Activated CD8-positive, alpha-beta T cell treated with anti-CD3 and anti-CD28 coated beads, Interleukin-2, amount 10 ng/mL, durations not matched to agents 7 days and 5 days (primary cell): ENCODE measurements at regions not wholly inside any gene's neighbourhood (a gene's known extent, or its start where the extent isn't known, plus 50 kb on each side); places are given as distances from the start of the nearest gene placed in this dataset.
"Not testable (repeated sequence)": the region's sequence is repeated elsewhere in the genome, so short reads cannot be mapped to it uniquely, and the experiment has no call there.

Source experiments
- ATAC-seq: fragments of 150-1000 bp; cut with Tn5 transposase; one replicate; pipeline ENCODE4 v1.10.0; 2021; ENCODE audit warnings: moderate library complexity
- CTCF ChIA-PET: fragments of 350-600 bp; sonication (Branson Sonifier 250); formaldehyde crosslinking; loops from one replicate; lab custom pipeline; 2021; ENCODE audit warnings: antibody characterized with exemption; lab: Charles Lee
- POLR2A ChIA-PET: fragments of 350-600 bp; sonication (Branson Sonifier 250); formaldehyde crosslinking; loops from one replicate; lab custom pipeline; 2021; ENCODE audit warnings: antibody characterized with exemption; lab: Charles Lee
- DNase-seq: peaks from one replicate; pipeline ENCODE4 v3.0.0-alpha.2; 2020
- H3K27ac Mint-ChIP-seq: one replicate; pipeline ENCODE4 v1.8.0; 2021; ENCODE audit warnings: mild to moderate bottlenecking, mixed read lengths
- H3K27me3 Mint-ChIP-seq: one replicate; pipeline ENCODE4 v1.8.0; 2021; ENCODE audit warnings: low read depth, mixed read lengths
- H3K36me3 Mint-ChIP-seq: one replicate; pipeline ENCODE4 v1.8.0; 2021; ENCODE audit warnings: low read depth, mixed read lengths
- H3K4me1 Mint-ChIP-seq: one replicate; pipeline ENCODE4 v1.8.0; 2021; ENCODE audit warnings: low read depth, mixed read lengths
- H3K4me3 Mint-ChIP-seq: one replicate; pipeline ENCODE4 v1.8.0; 2021; ENCODE audit warnings: mild to moderate bottlenecking, mixed read lengths
- H3K9me3 Mint-ChIP-seq: one replicate; pipeline ENCODE4 v1.8.0; 2022; ENCODE audit warnings: mixed read lengths; ENCODE audit not compliant: insufficient read depth

DNA sequence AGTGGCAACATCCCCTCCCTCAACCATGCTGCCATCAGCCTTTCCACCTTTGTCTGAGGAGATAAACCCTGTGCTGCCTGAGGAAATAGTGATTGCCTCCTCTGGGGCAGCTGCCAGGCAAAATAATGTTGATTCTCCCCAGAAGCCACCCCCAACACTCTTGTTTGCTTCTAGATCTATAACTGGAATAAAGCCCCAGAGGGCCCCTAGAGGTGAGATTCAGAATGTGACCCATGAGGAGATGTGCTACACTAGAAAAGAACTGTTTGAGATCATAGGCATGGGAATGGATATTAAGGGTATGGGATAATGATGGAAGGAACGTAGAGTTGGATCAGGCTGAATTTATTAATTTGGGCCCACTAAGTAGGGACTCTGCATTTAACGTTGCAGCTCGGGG is 116.3 kb upstream of the RMP24 start:
- ChIA-PET POLR2A (interaction anchor here (0.6 kb wide), 1 partner anchor 48 kb away, joined by 3 read pairs; no protein-coding TSS in a partner anchor), CTCF (no interaction called here)
- peaks cover 4% of the 10 kb centered on the region for H3K27me3 Mint-ChIP-seq
- H3K36me3 Mint-ChIP-seq: no peaks in the 10 kb centered on the region
- H3K27ac Mint-ChIP-seq: no peak overlapping the region
- no peak for ATAC-seq
- no peaks in the 10 kb centered on the region for H3K9me3 Mint-ChIP-seq
- DNase-seq: no peak
- H3K4me1 Mint-ChIP-seq: no peaks in the 10 kb centered on the region
- H3K4me3 Mint-ChIP-seq: no peak overlapping the region

DNA sequence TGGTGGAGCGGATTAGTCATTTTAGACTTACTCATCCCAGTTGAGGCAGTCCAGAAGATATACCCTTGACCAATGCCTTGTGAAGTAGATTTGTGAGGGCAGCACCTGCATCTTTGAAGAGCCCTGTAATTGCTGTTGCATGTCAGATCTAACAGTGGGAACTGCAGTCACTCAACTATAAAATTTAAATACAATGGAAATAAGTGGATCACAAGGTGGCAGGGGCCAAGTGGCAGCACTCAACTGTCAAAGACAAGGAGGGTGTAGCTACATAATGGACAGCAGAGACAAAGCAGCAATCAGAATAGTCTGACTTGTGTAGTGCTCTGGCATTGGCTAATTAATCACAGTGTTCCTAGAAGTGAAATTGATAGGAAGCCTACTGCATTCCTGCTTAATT is 115.8 kb upstream of the RMP24 start:
- CTCF ChIA-PET, H3K4me3 Mint-ChIP-seq: not testable (repeated sequence)

DNA sequence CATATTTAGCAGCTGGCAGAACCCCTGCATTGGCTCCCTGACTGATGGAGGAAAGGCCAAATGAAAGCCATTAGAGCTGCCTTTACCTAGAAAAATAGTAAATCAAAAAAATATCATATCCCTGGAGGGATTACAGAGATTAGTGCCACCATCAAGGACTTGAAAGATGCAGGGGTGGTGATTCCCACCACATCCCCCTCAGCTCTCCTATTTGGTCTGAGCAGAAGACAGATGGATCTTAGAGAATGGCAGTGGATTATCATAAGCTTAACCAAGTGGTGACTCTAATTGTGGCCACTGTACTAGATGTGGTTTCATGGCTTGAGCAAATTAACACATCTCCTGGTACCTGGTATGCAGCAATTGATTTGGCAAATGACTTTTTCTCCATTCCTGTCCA is 114.9 kb upstream of the RMP24 start:
- H3K36me3 Mint-ChIP-seq, H3K27ac Mint-ChIP-seq, H3K27me3 Mint-ChIP-seq, ATAC-seq, POLR2A ChIA-PET, DNase-seq, H3K9me3 Mint-ChIP-seq, H3K4me3 Mint-ChIP-seq, CTCF ChIA-PET, H3K4me1 Mint-ChIP-seq: not testable (repeated sequence)

More for the DNA sequence above, 115.8 kb upstream of the RMP24 start:
- H3K27me3 Mint-ChIP-seq, H3K4me1 Mint-ChIP-seq, H3K27ac Mint-ChIP-seq, POLR2A ChIA-PET, ATAC-seq, H3K36me3 Mint-ChIP-seq, H3K9me3 Mint-ChIP-seq, DNase-seq: not testable (repeated sequence)

DNA sequence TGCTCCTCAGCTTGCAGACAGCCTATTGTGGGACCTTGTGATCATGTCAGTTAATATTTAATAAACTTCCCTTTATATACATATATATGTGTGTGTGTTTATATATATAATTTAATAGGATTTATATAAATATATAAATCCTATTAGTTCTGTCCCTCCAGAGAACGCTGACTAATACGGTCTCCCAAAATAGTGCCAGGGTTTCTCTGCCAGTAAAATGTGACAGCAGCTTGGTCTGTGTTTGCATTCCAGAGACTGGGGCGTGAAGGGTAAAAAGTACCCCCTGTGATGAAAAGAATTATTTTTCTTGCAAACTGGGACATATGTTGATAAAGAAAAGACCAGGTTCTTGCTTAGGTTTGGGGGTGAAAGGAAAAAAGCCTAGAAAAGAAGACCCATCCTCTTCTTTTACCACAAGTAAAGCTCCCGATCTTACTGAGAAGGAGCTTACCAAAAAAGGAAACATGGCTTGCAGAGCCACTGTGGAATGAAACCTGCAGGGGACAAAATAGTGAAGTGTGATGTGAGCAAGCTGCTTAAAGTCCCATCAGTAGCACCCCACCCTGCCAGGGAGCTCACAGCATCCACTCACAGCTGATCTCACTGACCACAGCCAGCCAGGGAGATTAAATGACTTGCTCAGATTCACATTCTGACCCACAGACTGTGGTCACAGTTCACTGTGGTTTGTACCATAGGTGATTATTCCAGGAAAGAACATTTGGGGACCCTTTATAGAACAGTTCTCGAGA is 110.9 kb upstream of the RMP24 start:
- H3K27ac Mint-ChIP-seq: no peak overlapping the region
- H3K4me3 Mint-ChIP-seq: no peak overlapping the region
- H3K27me3 Mint-ChIP-seq: peaks cover 2% of the 10 kb centered on the region
- no peak for DNase-seq
- H3K4me1 Mint-ChIP-seq: peaks cover 4% of the 10 kb centered on the region
- POLR2A ChIA-PET: no interaction called here
- no peak for ATAC-seq
- H3K36me3 Mint-ChIP-seq: no peaks in the 10 kb centered on the region
- H3K9me3 Mint-ChIP-seq: no peaks in the 10 kb centered on the region
- CTCF ChIA-PET: no interaction called here

GRCh38 chr18:35862119-35862640 is 110.3 kb upstream of the RMP24 start:
- H3K27ac Mint-ChIP-seq: no peak overlapping the region
- no peak overlapping the region for H3K4me3 Mint-ChIP-seq
- H3K4me1 Mint-ChIP-seq: peaks cover 4% of the 10 kb centered on the region
- DNase-seq (no peak), ATAC-seq (no peak)
- peaks cover 2% of the 10 kb centered on the region for H3K27me3 Mint-ChIP-seq
- ChIA-PET CTCF (no interaction called here), POLR2A (no interaction called here)
- H3K36me3 Mint-ChIP-seq: no peaks in the 10 kb centered on the region
- H3K9me3 Mint-ChIP-seq: no peaks in the 10 kb centered on the region

GRCh38 chr18:35864916-35865315 is 107.6 kb upstream of the RMP24 start:
- H3K36me3 Mint-ChIP-seq: no peaks in the 10 kb centered on the region
- H3K9me3 Mint-ChIP-seq: no peaks in the 10 kb centered on the region
- ATAC-seq (no peak), DNase-seq (no peak)
- ChIA-PET POLR2A (no interaction called here), CTCF (no interaction called here)
- H3K27me3 Mint-ChIP-seq: peaks cover 2% of the 10 kb centered on the region
- H3K4me1 Mint-ChIP-seq: peaks cover 4% of the 10 kb centered on the region
- no peak overlapping the region for H3K4me3 Mint-ChIP-seq
- no peak overlapping the region for H3K27ac Mint-ChIP-seq

DNA sequence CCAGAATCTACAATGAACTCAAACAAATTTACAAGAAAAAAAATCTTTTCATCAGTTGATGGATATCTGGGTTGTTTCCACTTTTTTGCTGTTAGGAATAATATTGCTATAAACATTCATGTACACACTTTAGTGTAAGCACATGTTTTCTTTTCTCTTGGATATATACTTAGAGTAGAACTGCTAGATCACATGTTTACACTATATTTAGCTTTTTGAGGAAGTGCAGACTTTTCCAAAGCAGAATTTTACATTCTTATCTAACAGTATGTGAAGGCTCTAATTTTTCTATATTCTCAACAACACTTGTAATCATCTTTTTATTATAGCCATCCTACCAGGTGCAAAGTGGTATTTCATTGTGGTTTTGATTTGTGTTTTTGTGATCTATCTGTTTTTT is 103.6 kb upstream of the RMP24 start:
- Mint-ChIP-seq H3K4me3 (no peak overlapping the region), H3K36me3 (no peaks in the 10 kb centered on the region), H3K27me3 (peaks cover 4% of the 10 kb centered on the region), H3K27ac (no peak overlapping the region), H3K9me3 (no peaks in the 10 kb centered on the region), H3K4me1 (no peaks in the 10 kb centered on the region)
- no peak for ATAC-seq
- CTCF ChIA-PET: no interaction called here
- DNase-seq: no peak
- POLR2A ChIA-PET: no interaction called here

DNA sequence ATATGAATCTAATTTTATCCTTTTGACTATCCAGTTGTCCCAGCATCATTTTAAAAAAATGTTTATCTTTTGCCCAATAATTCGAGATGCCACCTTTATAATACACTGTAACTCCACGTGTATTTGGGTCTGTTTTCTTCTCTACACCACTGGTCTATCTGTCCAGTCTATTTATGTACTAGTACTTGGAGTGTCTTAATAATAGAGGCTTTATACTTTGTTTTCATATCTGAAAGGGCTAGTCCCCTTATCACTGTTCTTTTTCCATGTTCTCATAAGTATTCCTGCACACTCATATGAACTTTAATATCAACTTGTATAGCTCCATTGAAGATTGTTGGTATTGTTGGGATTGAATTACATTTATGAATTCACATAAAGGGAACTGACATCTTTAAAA is 101.1 kb upstream of the RMP24 start:
- Mint-ChIP-seq H3K4me3 (no peak overlapping the region), H3K27me3 (peaks cover 4% of the 10 kb centered on the region), H3K36me3 (no peaks in the 10 kb centered on the region), H3K9me3 (no peaks in the 10 kb centered on the region), H3K4me1 (no peaks in the 10 kb centered on the region), H3K27ac (no peak overlapping the region)
- DNase-seq: no peak
- POLR2A ChIA-PET: no interaction called here
- ATAC-seq: no peak
- CTCF ChIA-PET: no interaction called here

DNA sequence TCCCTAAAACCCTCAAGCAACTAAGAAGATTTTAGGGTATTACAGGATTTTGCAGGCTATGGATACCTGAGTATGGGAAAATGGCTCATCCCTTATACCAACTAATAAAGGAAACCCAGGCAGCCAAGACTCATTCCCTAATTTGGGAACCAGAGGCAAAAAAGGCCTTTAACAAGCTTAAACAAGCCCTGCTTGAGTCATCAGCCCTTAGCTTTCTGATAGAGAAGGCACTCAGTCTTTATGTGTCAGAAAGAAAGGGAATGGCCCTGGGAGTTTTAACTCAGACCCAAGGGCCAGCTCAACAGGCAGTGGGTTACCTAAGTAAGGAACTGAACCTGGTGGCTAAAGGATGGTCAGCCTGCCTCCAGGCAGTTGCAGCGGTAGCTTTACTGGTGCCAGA is 96.9 kb upstream of the RMP24 start:
- Mint-ChIP-seq H3K4me1 (no peaks in the 10 kb centered on the region), H3K9me3 (no peaks in the 10 kb centered on the region), H3K36me3 (no peaks in the 10 kb centered on the region), H3K27ac (no peak overlapping the region), H3K4me3 (no peak overlapping the region), H3K27me3 (peaks cover 6% of the 10 kb centered on the region)
- ChIA-PET POLR2A (no interaction called here), CTCF (no interaction called here)
- ATAC-seq (no peak), DNase-seq (no peak)

- DNase-seq (no peak), ATAC-seq (no peak)
- no peaks in the 10 kb centered on the region for H3K9me3 Mint-ChIP-seq
- H3K4me1 Mint-ChIP-seq: no peaks in the 10 kb centered on the region
- CTCF ChIA-PET: no interaction called here
- H3K27me3 Mint-ChIP-seq: peaks cover 6% of the 10 kb centered on the region
- no peak overlapping the region for H3K27ac Mint-ChIP-seq
- no peak overlapping the region for H3K4me3 Mint-ChIP-seq
- H3K36me3 Mint-ChIP-seq: no peaks in the 10 kb centered on the region
- POLR2A ChIA-PET: no interaction called here
These were observed 96.2 kb upstream of the RMP24 start for GRCh38 chr18:35876243-35876642.

DNA sequence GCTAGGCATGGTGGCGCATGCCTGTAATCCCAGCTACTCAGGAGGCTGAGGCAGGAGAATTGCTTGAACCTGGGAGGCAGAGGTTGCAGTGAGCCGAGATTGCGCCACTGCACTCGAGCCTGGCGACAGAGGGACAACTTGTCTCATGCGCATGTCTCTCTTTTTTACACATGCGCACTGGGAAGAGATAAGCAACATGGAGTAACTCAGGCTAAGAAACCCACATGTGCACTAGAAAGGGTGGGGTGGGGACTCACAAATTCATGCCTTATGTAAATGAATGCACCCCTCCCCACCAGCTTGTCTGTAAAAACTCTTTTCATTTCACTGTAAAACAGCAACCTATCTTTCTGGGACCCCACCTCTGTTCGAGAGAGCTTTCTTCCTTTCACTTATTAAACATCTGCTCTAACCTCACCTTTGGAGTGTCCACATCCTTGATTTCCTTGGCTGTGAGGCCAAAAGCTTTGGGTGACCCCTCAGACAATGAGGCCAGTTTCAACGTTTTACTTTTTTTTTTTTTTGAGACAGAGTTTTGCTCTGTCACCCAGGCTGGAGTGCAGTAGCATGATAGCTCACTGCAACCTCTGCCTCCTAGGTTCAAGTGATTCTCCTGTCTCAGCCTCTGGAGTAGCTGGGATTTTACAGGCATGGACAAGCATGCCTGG is 91.6 kb upstream of the RMP24 start:
- POLR2A ChIA-PET: interaction anchor here (0.7 kb wide), 1 partner anchor 73 kb away, joined by 3 read pairs; no protein-coding TSS in a partner anchor
- H3K9me3 Mint-ChIP-seq: no peaks in the 10 kb centered on the region
- no peak for DNase-seq
- ATAC-seq: no peak
- no peak overlapping the region for H3K4me3 Mint-ChIP-seq
- no peak overlapping the region for H3K27ac Mint-ChIP-seq
- H3K27me3 Mint-ChIP-seq: peaks cover 4% of the 10 kb centered on the region
- no peaks in the 10 kb centered on the region for H3K36me3 Mint-ChIP-seq
- H3K4me1 Mint-ChIP-seq: no peaks in the 10 kb centered on the region
- CTCF ChIA-PET: no interaction called here

- H3K36me3 Mint-ChIP-seq: no peaks in the 10 kb centered on the region
- ATAC-seq: no peak
- no peaks in the 10 kb centered on the region for H3K4me1 Mint-ChIP-seq
- ChIA-PET CTCF (no interaction called here), POLR2A (no interaction called here)
- H3K4me3 Mint-ChIP-seq: no peak overlapping the region
- peaks cover 3% of the 10 kb centered on the region for H3K27me3 Mint-ChIP-seq
- no peak for DNase-seq
- peaks cover 9% of the 10 kb centered on the region for H3K9me3 Mint-ChIP-seq
- no peak overlapping the region for H3K27ac Mint-ChIP-seq
These were observed 84.2 kb upstream of the RMP24 start for GRCh38 chr18:35888329-35888728.
